ENCODE measurements at regions not wholly inside any gene's neighbourhood (a gene's known extent, or its start where the extent isn't known, plus 50 kb on each side); places are given as distances from the start of the nearest gene placed in this dataset.

- H3K4me2 ChIP-seq (ENCODE audit: low read length) = no peak overlapping the region
- RAD21 ChIA-PET (ENCODE audit: low non-redundant PET in 1 of 2, low total read pairs in 2 of 2, uncharacterized antibody in 2 of 2, unreplicated experiment in 2 of 2) = no interaction called here
Observed at GRCh38 chr14:22387776-22388241, 201.2 kb downstream of the DAD1 start.

More at GRCh38 chr14:22387776-22388241, 201.2 kb downstream of the DAD1 start:
- intact Hi-C loops (cut with micrococcal nuclease) = loop anchor here (1.0 to 10.0 kb wide), 2 partner anchors 85 to 597 kb away; partner anchors contain the start of gene AJUBA
- H3K4me1 ChIP-seq (ENCODE audit: control insufficient read depth in 1 of 2, insufficient read depth in 2 of 2, low read length in 2 of 2) = no peaks in the 10 kb centered on the region
- ATAC-seq = peak; percentile 31
- H3K9me2 ChIP-seq (ENCODE audit: insufficient read depth) = no peaks in the 10 kb centered on the region
- H3K27me3 ChIP-seq (ENCODE audit: insufficient read depth, low read length) = peaks cover 82% of the 10 kb centered on the region
- no peak overlapping the region for H2AFZ ChIP-seq (ENCODE audit: low read depth, low read length, poor library complexity, severe bottlenecking)
- ChIA-PET CTCF (interaction anchor here (3.6 to 4.0 kb wide), 2 partner anchors 13 to 84 kb away, joined by 11 to 43 read pairs; no protein-coding TSS in a partner anchor), POLR2A (no interaction called here)
- DNase-seq (ENCODE audit: low read depth, low spot score) = no peak
- no peaks in the 10 kb centered on the region for H3K79me2 ChIP-seq (ENCODE audit: insufficient read depth, low read length)
- no peaks in the 10 kb centered on the region for H3K9me3 ChIP-seq (ENCODE audit: control insufficient read depth in 1 of 2, insufficient read depth in 1 of 2, low read depth in 1 of 2, low read length in 2 of 2)
- H3K9ac ChIP-seq (ENCODE audit: low read length) = no peak overlapping the region
- no peak overlapping the region for H3K27ac ChIP-seq (ENCODE audit: low read depth, low read length)
- no peaks in the 10 kb centered on the region for H4K20me1 ChIP-seq (ENCODE audit: insufficient read depth)
- no peak overlapping the region for H3K4me3 ChIP-seq (replicated peaks in 1 of 2; ENCODE audit: low read depth in 1 of 2, low read length in 2 of 2)
- no peak for TF ChIP-seq SIN3A (IDR thresholded peaks at IDR 0.05; ENCODE audit: low read depth)
- TF ChIP-seq CEBPB (IDR thresholded peaks at IDR 0.05; ENCODE audit: low read depth) = no peak
- TF ChIP-seq POLR2A (IDR thresholded peaks at IDR 0.05; ENCODE audit: borderline replicate concordance, extremely low read depth, insufficient read depth, insufficient read length) = no peak
- TF ChIP-seq JUND (IDR thresholded peaks at IDR 0.05) = no peak
- no peak for TF ChIP-seq YY1 (IDR thresholded peaks at IDR 0.05; ENCODE audit: extremely low read depth, insufficient replicate concordance, low read depth, low read length)
- TF ChIP-seq REST (IDR thresholded peaks at IDR 0.05; ENCODE audit: low read depth) = no peak
- no peak for TF ChIP-seq ZBTB33 (IDR thresholded peaks at IDR 0.05; ENCODE audit: extremely low read depth, insufficient replicate concordance, low read length)
- TF ChIP-seq EGR1 (IDR thresholded peaks at IDR 0.05; ENCODE audit: low read depth) = no peak
- no peak for TF ChIP-seq RAD21 (IDR thresholded peaks at IDR 0.05; ENCODE audit: low read depth)
- no peak for TF ChIP-seq FOSL1 (IDR thresholded peaks at IDR 0.05; ENCODE audit: low read depth)
- no peak for TF ChIP-seq ATF3 (IDR thresholded peaks at IDR 0.05)
- TF ChIP-seq ZFX (IDR thresholded peaks at IDR 0.05) = no peak
- no peak for TF ChIP-seq TCF7L2 (IDR thresholded peaks at IDR 0.05; ENCODE audit: borderline replicate concordance, extremely low read depth, insufficient read depth, insufficient read length)
- TF ChIP-seq POLR2AphosphoS5 (IDR thresholded peaks at IDR 0.05; ENCODE audit: low read depth, low read length) = no peak
- no peak for TF ChIP-seq EZH2 (IDR thresholded peaks at IDR 0.05)
- no peak for TF ChIP-seq CBX3 (IDR thresholded peaks at IDR 0.05; ENCODE audit: low read depth)
- no TSS peak for BruUV-seq (replicated peaks)
- H3K36me3 ChIP-seq (ENCODE audit: control insufficient read depth in 1 of 2, insufficient read depth in 2 of 2, low read length in 2 of 2) = no peaks in the 10 kb centered on the region
